ENCODE measurements at regions not wholly inside any gene's neighbourhood (a gene's known extent, or its start where the extent isn't known, plus 50 kb on each side); places are given as distances from the start of the nearest gene placed in this dataset.
A peak's percentile ranks its signal among the peaks of the same experiment; 100 is the strongest.

DNA sequence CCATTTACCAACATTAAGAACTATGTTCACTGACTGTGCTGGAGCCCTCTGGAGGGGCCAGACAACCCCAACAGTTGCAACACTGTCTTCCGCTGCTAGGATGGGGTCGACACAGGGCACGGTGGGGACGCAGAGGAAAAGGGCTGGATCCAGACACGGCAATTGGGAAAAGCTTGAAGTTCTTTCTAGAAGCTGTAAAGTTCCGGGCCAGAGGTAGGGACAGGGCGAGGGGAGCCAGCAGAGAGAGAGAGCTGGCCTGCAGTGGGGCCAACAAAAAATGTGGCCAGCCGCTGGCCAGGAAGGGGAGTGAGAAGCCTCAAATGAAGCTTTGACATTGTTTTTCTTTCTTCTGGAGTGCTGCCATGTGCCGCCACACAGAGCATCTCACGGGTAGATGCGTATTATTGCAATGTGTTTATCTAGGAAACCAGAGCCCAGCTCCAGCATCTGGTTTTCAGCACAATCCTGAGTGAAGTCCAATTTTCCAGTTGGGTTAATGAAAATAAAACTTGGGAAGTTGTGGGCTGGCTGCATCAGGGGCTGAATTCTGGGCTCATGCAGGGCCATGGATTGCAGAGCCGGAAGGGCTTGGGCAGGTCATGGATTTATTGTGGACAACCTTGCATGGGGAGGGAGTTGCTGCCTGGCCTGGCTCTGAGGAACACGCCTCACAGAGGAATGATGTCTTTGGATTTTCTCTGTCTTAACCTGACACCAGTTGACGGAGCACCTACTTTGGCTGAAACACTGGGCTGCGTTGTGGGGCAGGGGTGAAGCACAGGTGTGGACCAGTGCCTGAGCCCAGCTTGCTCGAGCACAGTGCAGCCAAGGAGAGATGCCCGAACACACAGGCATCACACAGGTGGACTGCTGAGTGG is 67.6 kb upstream of the AMPD3 start:
- peak; percentile 96 for DNase-seq (ENCODE audit: low read depth)

GRCh38 chr11:10388101-10388500 is 67.0 kb upstream of the AMPD3 start:
- DNase-seq (ENCODE audit: low read depth) = no peak

DNA sequence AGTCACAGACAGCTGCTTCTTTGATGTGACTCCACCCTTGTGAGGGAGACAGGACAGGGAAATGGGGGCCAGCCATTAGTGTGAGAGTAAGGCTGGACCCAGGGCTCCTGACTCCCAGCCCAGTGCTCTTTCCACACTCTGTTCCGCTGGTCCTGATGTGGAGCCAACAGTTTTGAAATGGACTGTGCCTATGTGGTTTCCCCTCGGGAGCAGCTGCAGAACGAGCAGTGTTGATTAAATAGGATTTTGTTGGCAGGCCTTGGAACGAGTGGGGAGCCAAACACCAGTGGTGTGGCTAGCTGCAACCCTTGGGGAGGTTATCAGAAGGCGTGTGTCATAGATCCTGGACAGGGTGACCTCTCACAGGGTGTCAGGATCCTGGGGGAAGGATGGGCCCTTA is 66.5 kb upstream of the AMPD3 start:
- no peak for DNase-seq (ENCODE audit: low read depth)

DNA sequence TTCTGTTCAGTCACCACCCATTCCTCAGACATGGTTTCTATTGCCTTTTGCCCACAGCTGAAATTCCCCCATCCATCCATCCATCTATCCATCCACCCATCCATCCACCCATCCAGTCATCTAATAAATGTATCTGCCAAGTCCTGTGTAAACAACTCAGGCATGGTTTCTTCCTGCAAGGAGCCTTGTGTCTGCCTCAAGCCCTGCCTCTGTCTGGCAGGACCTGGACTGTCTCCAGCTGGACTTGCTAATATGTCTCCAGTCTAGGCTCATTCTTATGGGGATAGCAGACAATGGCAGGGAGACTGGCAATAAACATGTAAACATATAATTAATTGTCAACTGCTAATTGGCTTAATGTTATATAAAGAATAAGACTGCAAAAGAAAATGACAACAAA is 64.7 kb upstream of the AMPD3 start:
- no peak for DNase-seq (ENCODE audit: low read depth)

DNA sequence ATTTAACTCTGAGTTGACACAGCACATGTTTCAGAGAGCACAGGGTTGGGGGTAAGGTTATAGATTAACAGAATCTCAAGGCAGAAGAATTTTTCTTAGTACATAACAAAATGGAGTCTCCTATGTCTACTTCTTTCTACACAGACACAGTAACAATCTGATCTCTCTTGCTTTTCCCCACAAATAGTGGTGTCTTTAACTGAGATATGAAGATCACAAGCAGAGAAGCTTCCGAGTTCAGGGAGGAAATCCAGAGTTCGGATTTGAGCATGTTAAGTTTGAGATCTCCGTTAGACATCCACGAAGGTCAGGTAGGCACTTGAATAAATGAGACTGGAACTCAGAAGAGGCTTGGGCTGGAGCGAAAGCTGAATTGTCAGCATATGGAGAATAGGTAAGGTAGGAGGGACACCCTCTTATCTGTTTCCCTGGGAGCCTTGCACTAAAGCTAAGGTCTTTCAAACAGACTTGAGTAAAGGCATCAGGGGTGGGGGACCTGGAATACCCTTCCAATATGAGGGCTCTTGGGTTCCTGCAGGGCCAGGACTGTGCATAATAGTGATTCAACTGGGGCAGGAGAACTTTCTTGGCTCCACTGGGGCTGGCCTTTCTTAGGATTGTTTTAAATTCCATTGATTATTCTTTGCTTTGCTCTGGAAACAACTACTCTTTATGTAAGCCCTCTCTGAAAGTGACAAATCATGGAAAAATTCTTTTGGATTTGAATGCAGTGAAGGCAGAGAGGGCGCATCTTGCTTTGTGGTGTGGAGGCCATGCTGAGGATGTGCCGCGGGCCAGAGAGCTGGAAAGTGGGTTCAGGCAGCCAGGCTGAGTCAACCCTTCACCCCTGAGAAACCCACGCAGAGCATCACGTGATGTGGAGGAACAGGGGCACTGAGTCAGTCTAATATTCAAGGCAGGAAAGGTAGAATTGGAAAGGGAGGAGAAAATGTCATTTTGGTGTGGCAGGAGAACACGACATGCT is 62.7 kb upstream of the AMPD3 start:
- DNase-seq (ENCODE audit: low read depth) = peak; percentile 49

DNA sequence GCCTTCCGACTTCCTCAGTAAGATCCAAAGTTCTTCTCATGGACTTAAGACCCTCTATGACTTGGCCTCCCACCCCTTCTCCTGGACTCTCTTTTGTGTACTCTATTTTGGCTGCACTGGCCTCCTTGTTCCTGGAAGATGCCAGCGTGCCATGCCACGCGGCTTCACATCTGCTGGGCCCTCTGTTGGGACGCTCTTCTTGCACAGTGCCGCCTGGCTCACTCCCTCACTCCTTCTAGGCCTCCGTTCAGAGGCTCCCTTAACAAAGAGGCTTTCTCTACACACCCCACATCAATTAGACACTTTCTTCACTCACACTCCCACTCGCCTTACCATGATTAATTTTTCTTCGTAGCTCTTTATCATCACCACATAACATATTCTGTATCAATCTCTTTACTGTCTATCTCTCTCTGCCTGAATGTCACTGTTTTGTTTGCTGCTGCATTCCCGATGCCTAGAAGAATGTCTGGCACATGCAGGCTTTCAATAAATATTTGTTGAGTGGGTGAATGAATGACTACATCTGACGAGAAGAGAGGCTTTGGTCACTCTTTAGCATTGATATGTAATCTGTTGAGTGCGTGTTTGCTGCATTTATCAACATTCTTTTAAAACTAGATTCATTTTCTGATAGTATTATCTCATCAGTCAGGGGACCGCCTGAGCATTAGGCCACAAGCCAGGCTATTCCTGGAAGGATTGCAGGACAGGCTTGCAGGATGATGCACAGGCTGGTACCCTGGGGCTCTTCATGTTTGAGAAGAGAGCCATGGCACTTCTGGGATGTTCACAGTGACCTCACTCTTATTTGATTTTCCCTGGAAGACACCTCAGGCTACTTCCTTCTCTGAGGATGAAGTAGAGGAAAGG is 60.6 kb upstream of the AMPD3 start:
- no peak for DNase-seq (ENCODE audit: low read depth)

GRCh38 chr11:10395166-10395897 is 59.7 kb upstream of the AMPD3 start:
- DNase-seq (ENCODE audit: low read depth) = no peak

DNA sequence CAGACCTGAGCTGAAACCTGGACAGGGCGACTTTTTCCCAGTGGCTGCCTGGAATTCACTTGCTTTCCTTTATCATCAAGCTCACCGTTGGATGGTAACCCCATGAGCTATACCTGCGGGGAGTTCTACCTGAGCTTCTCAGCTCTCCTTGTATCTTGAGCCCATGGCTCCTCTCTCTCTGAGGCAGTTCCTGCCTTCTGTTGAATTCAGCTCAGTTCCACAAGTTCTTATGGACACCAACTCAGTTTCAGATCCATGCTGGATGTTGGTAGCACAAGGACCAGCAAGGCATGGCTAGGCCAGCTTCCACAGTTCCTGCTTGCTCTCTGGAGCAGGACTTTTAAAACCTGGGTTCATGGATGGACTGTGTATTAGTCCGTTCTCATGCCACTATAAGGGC is 58.3 kb upstream of the AMPD3 start:
- DNase-seq (ENCODE audit: low read depth) = no peak

DNA sequence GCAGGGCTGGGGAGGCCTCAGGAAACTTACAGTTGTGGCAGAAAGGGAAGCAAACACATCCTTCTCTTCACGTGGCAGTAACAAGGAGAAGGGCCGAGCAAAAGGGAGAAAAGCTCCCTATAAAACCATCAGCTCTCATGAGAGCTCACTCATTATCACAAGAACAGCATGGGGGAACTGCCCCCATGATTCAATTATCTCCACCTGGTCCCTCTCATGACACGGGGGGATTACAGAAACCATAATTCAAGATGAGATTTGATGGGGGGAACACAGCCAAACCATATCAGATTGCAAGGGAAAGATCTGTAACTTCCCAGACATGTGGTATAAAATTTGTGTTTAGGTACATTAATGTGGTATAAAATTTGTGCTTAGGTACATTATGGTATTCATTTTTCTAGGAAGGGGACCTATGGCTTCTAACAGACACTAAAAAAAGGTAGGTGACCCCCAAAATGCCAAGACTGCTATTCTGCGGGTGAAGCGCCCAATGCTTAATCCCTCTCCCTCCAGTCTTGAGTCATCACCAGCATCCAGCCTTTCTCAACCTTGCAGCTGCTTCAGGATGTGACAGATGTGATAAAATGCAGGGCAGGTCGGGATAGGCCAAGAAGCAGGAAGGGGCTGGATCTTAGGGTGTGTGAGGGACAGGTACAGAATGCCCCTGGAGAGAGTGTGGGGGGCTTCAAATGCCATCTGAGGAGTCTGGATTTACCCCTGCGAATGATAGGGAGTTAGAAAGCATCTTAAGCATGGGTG is 57.7 kb upstream of the AMPD3 start:
- DNase-seq (ENCODE audit: low read depth) = no peak

DNA sequence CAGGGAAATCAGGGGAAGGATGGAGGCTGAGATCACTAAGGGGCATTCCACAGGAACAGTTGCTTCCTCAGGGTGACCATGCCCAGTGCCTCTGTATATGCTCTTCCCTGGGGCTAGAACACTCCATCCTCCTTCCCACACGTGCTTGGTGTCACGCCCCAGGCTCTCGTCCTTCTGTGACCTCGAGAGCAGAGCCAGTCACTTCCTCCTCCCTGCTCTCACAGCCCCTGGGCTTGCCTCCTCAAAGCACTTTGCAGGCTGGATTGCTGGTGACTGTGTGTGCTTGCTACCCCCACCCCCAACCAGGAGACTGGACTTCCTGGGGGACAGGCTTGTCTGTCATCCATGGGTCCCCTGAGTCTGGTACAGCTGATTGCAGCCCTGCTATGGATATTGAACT is 56.5 kb upstream of the AMPD3 start:
- no peak for DNase-seq (ENCODE audit: low read depth)

DNA sequence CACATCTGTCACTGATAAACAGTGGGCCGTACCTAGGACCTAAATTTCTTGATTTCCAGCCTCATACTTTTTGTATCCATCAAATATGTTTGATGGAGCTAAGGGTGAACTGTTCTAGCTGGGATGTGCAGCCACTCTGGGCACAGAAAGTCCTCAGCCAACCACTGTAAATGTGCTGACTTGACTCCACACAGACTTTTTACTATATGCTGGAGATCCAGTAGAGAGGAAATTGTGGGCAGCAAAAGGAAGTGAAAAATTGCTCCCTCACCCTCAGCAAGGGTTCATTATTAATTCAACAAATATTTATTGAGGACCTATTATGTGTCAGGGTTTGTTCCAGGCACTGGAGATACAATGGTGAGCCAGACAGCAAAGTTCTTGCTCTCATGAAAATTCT is 54.2 kb upstream of the AMPD3 start:
- DNase-seq (ENCODE audit: low read depth) = no peak

DNA sequence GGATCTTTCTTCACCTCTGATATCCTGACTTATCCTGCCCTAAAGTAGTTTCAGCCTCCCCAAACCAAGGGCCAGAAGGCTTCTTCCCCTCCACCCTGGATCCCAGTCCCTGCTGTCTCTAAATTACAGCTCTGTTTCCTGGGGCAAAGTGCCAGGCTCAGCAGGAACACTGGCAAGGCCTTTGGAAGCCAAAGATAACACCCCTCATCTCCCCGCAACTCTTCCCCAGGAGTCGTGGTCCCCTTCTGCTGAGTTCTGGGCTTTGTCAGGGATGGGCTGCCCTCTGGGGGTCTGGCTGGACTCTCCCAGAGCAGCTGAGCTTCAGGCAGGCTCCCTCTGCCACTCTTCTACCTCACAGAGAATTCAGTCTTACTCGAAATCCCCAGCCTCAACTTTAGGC is 53.8 kb upstream of the AMPD3 start:
- DNase-seq (ENCODE audit: low read depth) = no peak

- no peak for DNase-seq (ENCODE audit: low read depth)
Measured at GRCh38 chr11:10401696-10402392, 53.2 kb upstream of the AMPD3 start.

All from stromal cell of bone marrow (primary cell).